H1 (cell line): ENCODE measurements at regions not wholly inside any gene's neighbourhood (a gene's known extent, or its start where the extent isn't known, plus 50 kb on each side); places are given as distances from the start of the nearest gene placed in this dataset.

Experiments used
- CTCF ChIA-PET: fragments of 300-600 bp; sonication (Branson Sonifier 250); formaldehyde crosslinking; loops from one replicate; lab custom pipeline; 2021; ENCODE audit not compliant: partially characterized antibody; lab: Charles Lee
- POLR2A ChIA-PET: fragments of 300-600 bp; sonication (Branson Sonifier 250); formaldehyde crosslinking; loops from one replicate; lab custom pipeline; 2021; ENCODE audit warnings: inconsistent platforms; ENCODE audit not compliant: partially characterized antibody; lab: Charles Lee
- DNase-seq, 2 experiments: peaks; one replicate each; pipeline versions ENCODE4 v3.0.0 to v3.0.0-alpha.2; 2010 to 2022; ENCODE audit warnings: low spot score in 2 of 2, low read depth in 1 of 2, mixed read lengths in 1 of 2
- FAIRE-seq: peaks from 2 replicates; lab custom pipeline; 2011; peaks lifted over from hg19 to GRCh38; lab: Jason Lieb, UNC
- H2AFZ ChIP-seq: 2 replicates; pipeline ENCODE4 v1.8.1; 2012; ENCODE audit warnings: low read length, inconsistent platforms
- H2AK5ac ChIP-seq: 2 replicates; pipeline ENCODE4 v1.6.1; 2013; ENCODE audit warnings: low read depth, low read length
- H2BK120ac ChIP-seq: replicated peaks from 2 replicates; pipeline ENCODE3; 2013; ENCODE audit warnings: low read depth, low read length, inconsistent platforms
- H2BK12ac ChIP-seq: 2 replicates; pipeline ENCODE4 v1.6.1; 2013; ENCODE audit warnings: low read depth, low read length
- H2BK15ac ChIP-seq: 2 replicates; pipeline ENCODE4 v1.6.1; 2013; ENCODE audit warnings: low read length
- H2BK20ac ChIP-seq: 2 replicates; pipeline ENCODE4 v1.6.1; 2013; ENCODE audit warnings: low read length
- H2BK5ac ChIP-seq: 2 replicates; pipeline ENCODE4 v1.6.1; 2013; ENCODE audit warnings: low read depth, low read length
- H3K14ac ChIP-seq: 2 replicates; pipeline ENCODE4 v1.6.1; 2013; ENCODE audit warnings: inconsistent platforms; ENCODE audit not compliant: insufficient read length
- H3K18ac ChIP-seq: 2 replicates; pipeline ENCODE4 v1.6.1; 2013; ENCODE audit warnings: low read length; ENCODE audit errors: extremely low read depth
- H3K23ac ChIP-seq: 2 replicates; pipeline ENCODE4 v1.6.1; 2013; ENCODE audit warnings: inconsistent platforms; ENCODE audit not compliant: insufficient read length
- H3K23me2 ChIP-seq: 2 replicates; pipeline ENCODE4 v1.6.1; 2013; ENCODE audit warnings: low read depth, low read length
- H3K27ac ChIP-seq: 2 replicates; pipeline ENCODE4 v1.6.1; 2011; ENCODE audit warnings: low read depth, low read length, inconsistent platforms
- H3K27me3 ChIP-seq, 4 experiments: replicated peaks in 1 of 4; 1 replicate in 1 of 4; 2 replicates in 3 of 4; pipeline versions ENCODE4 v1.6.1 to v1.8.1; 2011 to 2013; ENCODE audit warnings: low read length in 3 of 4, mild to moderate bottlenecking in 3 of 4, inconsistent platforms in 2 of 4, mixed read lengths in 2 of 4, moderate library complexity in 1 of 4; ENCODE audit not compliant: control insufficient read depth in 3 of 4, insufficient read depth in 3 of 4; ENCODE audit errors: extremely low read depth in 1 of 4
- H3K36me3 ChIP-seq, 4 experiments: 2 replicates each; pipeline versions ENCODE4 v1.6.1 to v1.8.1; 2011 to 2013; ENCODE audit warnings: mild to moderate bottlenecking in 4 of 4, low read length in 3 of 4, moderate library complexity in 2 of 4, control low read depth in 1 of 4, inconsistent platforms in 1 of 4; ENCODE audit not compliant: insufficient read depth in 4 of 4, control insufficient read depth in 2 of 4
- H3K4ac ChIP-seq: replicated peaks from 2 replicates; pipeline ENCODE3; 2013; ENCODE audit warnings: low read length, low read depth, mixed read lengths, inconsistent platforms; ENCODE audit not compliant: insufficient read length
- H3K4me1 ChIP-seq, 4 experiments: replicated peaks in 1 of 4; 1 replicate in 1 of 4; 2 replicates in 3 of 4; pipeline versions ENCODE4 v1.6.1 to v1.8.1; 2011 to 2013; ENCODE audit warnings: low read length in 3 of 4, inconsistent platforms in 2 of 4, mixed read lengths in 1 of 4; ENCODE audit not compliant: insufficient read depth in 4 of 4, control insufficient read depth in 3 of 4
- H3K4me2 ChIP-seq, 2 experiments: 2 replicates each; pipeline versions ENCODE4 v1.6.1 to v1.8.1; 2011 to 2013; ENCODE audit warnings: low read depth in 2 of 2, low read length in 2 of 2, control low read depth in 1 of 2, inconsistent platforms in 1 of 2, mild to moderate bottlenecking in 1 of 2; ENCODE audit not compliant: insufficient read depth in 1 of 2
- H3K4me3 ChIP-seq, 4 experiments: fragments of 200-600, 300-600 bp in 1 of 4; sonication (generic), shearing (Covaris generic), sonication (Bioruptor Twin) in 1 of 4; 2 replicates each; pipeline versions ENCODE4 v1.5.1 to v1.8.1; 2011 to 2016; ENCODE audit warnings: low read length in 4 of 4, low read depth in 3 of 4, control low read depth in 2 of 4, inconsistent platforms in 2 of 4, mild to moderate bottlenecking in 2 of 4, mixed read lengths in 1 of 4, moderate library complexity in 1 of 4; ENCODE audit not compliant: insufficient read depth in 2 of 4; ENCODE audit errors: extremely low read depth in 1 of 4
- H3K56ac ChIP-seq: replicated peaks from 2 replicates; pipeline ENCODE3; 2013; ENCODE audit warnings: low read depth, mild to moderate bottlenecking, mixed read lengths, low read length, inconsistent platforms; ENCODE audit not compliant: insufficient read length
- H3K79me1 ChIP-seq: 2 replicates; pipeline ENCODE4 v1.6.1; 2013; ENCODE audit warnings: low read depth, low read length, control low read depth
- H3K79me2 ChIP-seq, 2 experiments: 2 replicates each; pipeline versions ENCODE4 v1.6.1 to v1.8.1; 2012 to 2013; ENCODE audit warnings: low read length in 2 of 2, mild to moderate bottlenecking in 2 of 2, inconsistent platforms in 1 of 2; ENCODE audit not compliant: insufficient read depth in 2 of 2, control insufficient read depth in 1 of 2
- H3K9ac ChIP-seq, 4 experiments: replicated peaks in 1 of 4; 1 replicate in 1 of 4; 2 replicates in 3 of 4; pipeline versions ENCODE4 v1.6.1 to v1.8.1; 2011 to 2013; ENCODE audit warnings: low read depth in 3 of 4, low read length in 3 of 4, control low read depth in 2 of 4, mild to moderate bottlenecking in 2 of 4, moderate library complexity in 2 of 4, inconsistent platforms in 1 of 4; ENCODE audit errors: extremely low read depth in 1 of 4
- H3K9me3 ChIP-seq, 2 experiments: 2 replicates each; pipeline versions ENCODE4 v1.6.1 to v1.8.1; 2012 to 2013; ENCODE audit warnings: mild to moderate bottlenecking in 2 of 2, moderate library complexity in 2 of 2, control low read depth in 1 of 2, inconsistent platforms in 1 of 2, low read depth in 1 of 2, low read length in 1 of 2, mixed read lengths in 1 of 2; ENCODE audit not compliant: insufficient read depth in 2 of 2
- H4K20me1 ChIP-seq, 2 experiments: replicated peaks in 1 of 2; 2 replicates each; pipeline versions ENCODE3 to v1.8.1; 2011 to 2013; ENCODE audit warnings: inconsistent platforms in 2 of 2, low read length in 2 of 2, mild to moderate bottlenecking in 1 of 2; ENCODE audit not compliant: insufficient read depth in 2 of 2, control insufficient read depth in 1 of 2
- H4K5ac ChIP-seq: 2 replicates; pipeline ENCODE4 v1.6.1; 2013; ENCODE audit warnings: low read length, low read depth, mixed read lengths, inconsistent platforms; ENCODE audit not compliant: insufficient read length
- H4K8ac ChIP-seq: 2 replicates; pipeline ENCODE4 v1.8.0; 2013; ENCODE audit warnings: mild to moderate bottlenecking, moderate library complexity, low read length, inconsistent platforms; ENCODE audit not compliant: insufficient read depth; ENCODE audit errors: extremely low read depth
- H4K91ac ChIP-seq: replicated peaks from 2 replicates; pipeline ENCODE3; 2013; ENCODE audit warnings: low read length, mixed read lengths, inconsistent platforms; ENCODE audit not compliant: insufficient read length
- BCL11A ChIP-seq, 2 experiments: IDR thresholded peaks; one replicate each; pipeline ENCODE4 v1.6.1; 2011; ENCODE audit warnings: low read depth in 2 of 2, low read length in 2 of 2, mild to moderate bottlenecking in 2 of 2
- KDM1A ChIP-seq: fragments of 200-600, 300-600 bp; sonication (generic); IDR thresholded peaks from 2 replicates; pipeline ENCODE4 v1.7.1; 2016; ENCODE audit warnings: mild to moderate bottlenecking, low read length, borderline replicate concordance
- NRF1 ChIP-seq: IDR thresholded peaks from 2 replicates; pipeline ENCODE4 v1.6.1; 2011; ENCODE audit warnings: mild to moderate bottlenecking, low read depth, low read length, improper control_type of control experiment
- TAF7 ChIP-seq: optimal IDR thresholded peaks from 2 replicates; pipeline ENCODE3; 2011; ENCODE audit warnings: low read depth, mild to moderate bottlenecking, inconsistent platforms, low read length, moderate library complexity, borderline replicate concordance
- WGBS, 2 experiments: shearing (Covaris generic) in 1 of 2; methylation state at CpG; one replicate each; pipeline versions ENCODE4 v1.1.6 to v1.1.7; 2013 to 2015; ENCODE audit warnings: low lambda C conversion rate in 2 of 2, mixed read lengths in 2 of 2, inconsistent platforms in 1 of 2, low coverage in 1 of 2, missing lambda C conversion rate in 1 of 2; ENCODE audit not compliant: insufficient replicate concordance in 2 of 2, insufficient coverage in 1 of 2, insufficient read length in 1 of 2; ENCODE audit errors: extremely low coverage in 1 of 2, missing lambda C conversion rate in 1 of 2; 5-methylcytosine and 5-hydroxymethylcytosine counted together

DNA sequence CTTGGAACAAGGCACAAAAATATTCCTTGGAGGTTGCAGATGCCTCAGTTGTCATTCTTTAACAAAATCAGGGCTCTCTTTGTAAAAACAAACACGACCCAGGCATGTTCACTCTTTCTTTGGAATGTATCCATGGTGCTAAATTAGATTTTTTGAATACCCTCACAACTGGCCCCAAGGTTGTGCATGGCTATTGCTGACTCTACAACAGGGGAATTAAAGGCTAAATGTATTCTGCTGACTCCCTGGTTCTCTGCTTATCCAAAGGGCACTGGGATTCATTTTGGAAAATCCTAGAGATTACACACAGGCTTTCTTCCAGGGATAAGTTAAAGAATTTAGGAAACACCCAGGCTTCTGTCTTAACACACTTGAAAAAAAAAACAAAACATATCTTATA is 332.5 kb downstream of the WDR11 start:
- no peaks in the 10 kb centered on the region for H4K20me1 ChIP-seq
- no peak overlapping the region for H4K5ac ChIP-seq
- H3K27me3 ChIP-seq, result no peaks in the 10 kb centered on the region
- WGBS, 2 experiments, result 83% methylated on average over 1 of the region's 1 CpG; no CpG with 5 or more reads in 1 of the 2 experiments
- H3K23me2 ChIP-seq, result no peaks in the 10 kb centered on the region
- H3K79me2 ChIP-seq, result no peaks in the 10 kb centered on the region
- H3K56ac ChIP-seq, result no peak overlapping the region
- H3K4me1 ChIP-seq, result no peaks in the 10 kb centered on the region
- no peak overlapping the region for H4K8ac ChIP-seq
- H2BK120ac ChIP-seq, result no peak overlapping the region
- no peak overlapping the region for H2AK5ac ChIP-seq
- H3K36me3 ChIP-seq, result no peaks in the 10 kb centered on the region
- no peak overlapping the region for H3K14ac ChIP-seq
- H2BK12ac ChIP-seq, result no peak overlapping the region
- no peak for DNase-seq
- no peak overlapping the region for H3K18ac ChIP-seq
- H3K27ac ChIP-seq, result no peak overlapping the region
- ChIA-PET POLR2A (no interaction called here), CTCF (interaction anchor here (0.9 to 1.3 kb wide), 2 partner anchors 18 to 56 kb away, joined by 3 to 4 read pairs; no protein-coding TSS in a partner anchor)
- no peak overlapping the region for H3K23ac ChIP-seq
- H3K9me3 ChIP-seq, result no peaks in the 10 kb centered on the region; a peak in 1 of 4 replicates
- H2AFZ ChIP-seq, result no peak overlapping the region
- H3K4ac ChIP-seq, result no peak overlapping the region
- H3K9ac ChIP-seq, result no peak overlapping the region
- H2BK20ac ChIP-seq, result no peak overlapping the region
- H2BK15ac ChIP-seq, result no peak overlapping the region
- no peak for FAIRE-seq
- no peaks in the 10 kb centered on the region for H3K79me1 ChIP-seq
- H2BK5ac ChIP-seq, result no peak overlapping the region
- no peak overlapping the region for H4K91ac ChIP-seq
- no peak overlapping the region for H3K4me2 ChIP-seq
- no peak overlapping the region for H3K4me3 ChIP-seq
- no peak for TF ChIP-seq NRF1
- TF ChIP-seq TAF7, result no peak
- TF ChIP-seq BCL11A (IDR thresholded peaks at IDR 0.05; ENCODE audit: low read depth in 2 of 2, low read length in 2 of 2), result no peak
- TF ChIP-seq KDM1A, result no peak
